CD14-positive monocyte (primary cell): ENCODE measurements at regions not wholly inside any gene's neighbourhood (a gene's known extent, or its start where the extent isn't known, plus 50 kb on each side); places are given as distances from the start of the nearest gene placed in this dataset.

ENCODE experiments used
- DNase-seq, 3 donors: peaks; one replicate each; pipeline ENCODE4 v3.0.0-alpha.2; 2011 to 2022
- H2AFZ ChIP-seq: 2 replicates; pipeline ENCODE4 v1.6.0; 2012; ENCODE audit warnings: mild to moderate bottlenecking, low read depth, low read length, inconsistent platforms; ENCODE audit not compliant: insufficient read depth, poor library complexity, severe bottlenecking
- H3K27ac ChIP-seq, 2 donors: 1 replicate in 1 of 2; 2 replicates in 1 of 2; pipeline ENCODE4 v1.5.1; 2012 to 2013; ENCODE audit warnings: low read length in 2 of 2, control low read depth in 1 of 2, inconsistent platforms in 1 of 2, low read depth in 1 of 2, mild to moderate bottlenecking in 1 of 2
- H3K27me3 ChIP-seq, 2 donors: one replicate each; pipeline versions ENCODE4 v1.6.0 to v1.6.1; 2011 to 2013; ENCODE audit warnings: low read length in 2 of 2; ENCODE audit not compliant: control insufficient read depth in 2 of 2, insufficient read depth in 2 of 2
- H3K36me3 ChIP-seq, 2 donors: replicated peaks in 1 of 2; 1 replicate in 1 of 2; 2 replicates in 1 of 2; pipeline versions ENCODE4 v1.5.1 to v1.6.1; 2012 to 2013; ENCODE audit warnings: low read length in 2 of 2, control low read depth in 1 of 2, inconsistent platforms in 1 of 2, mild to moderate bottlenecking in 1 of 2; ENCODE audit not compliant: insufficient read depth in 2 of 2, control insufficient read depth in 1 of 2
- H3K4me1 ChIP-seq, 2 donors: 1 replicate in 1 of 2; 2 replicates in 1 of 2; pipeline versions ENCODE4 v1.5.1 to v1.6.1; 2012 to 2013; ENCODE audit warnings: low read length in 2 of 2, control low read depth in 1 of 2, inconsistent platforms in 1 of 2, mild to moderate bottlenecking in 1 of 2, moderate library complexity in 1 of 2; ENCODE audit not compliant: insufficient read depth in 2 of 2, control insufficient read depth in 1 of 2
- H3K4me2 ChIP-seq: replicated peaks from 2 replicates; pipeline ENCODE3; 2012; ENCODE audit warnings: low read length, moderate library complexity, mild to moderate bottlenecking; ENCODE audit not compliant: poor library complexity, severe bottlenecking; ENCODE audit errors: extremely low read depth
- H3K4me3 ChIP-seq, 3 experiments: fragments of 200-600 bp in 1 of 3; sonication (generic) in 1 of 3; replicated peaks in 1 of 3; 1 replicate in 2 of 3; 2 replicates in 1 of 3; pipeline ENCODE4 v1.5.1; 2011 to 2013; ENCODE audit warnings: low read length in 3 of 3, mild to moderate bottlenecking in 3 of 3, control low read depth in 2 of 3, low read depth in 2 of 3, inconsistent platforms in 1 of 3, moderate library complexity in 1 of 3
- H3K79me2 ChIP-seq: 2 replicates; pipeline ENCODE4 v1.6.0; 2012; ENCODE audit warnings: mild to moderate bottlenecking, control low read depth, inconsistent platforms, low read length, moderate library complexity; ENCODE audit not compliant: insufficient read depth
- H3K9ac ChIP-seq: 2 replicates; pipeline ENCODE4 v1.6.0; 2017; ENCODE audit warnings: low read length, mild to moderate bottlenecking; ENCODE audit not compliant: insufficient read depth, poor library complexity, severe bottlenecking
- H3K9me3 ChIP-seq, 2 donors: replicated peaks in 1 of 2; 1 replicate in 1 of 2; 2 replicates in 1 of 2; pipeline versions ENCODE4 v1.5.1 to v1.6.1; 2012 to 2013; ENCODE audit warnings: low read length in 2 of 2, control low read depth in 1 of 2; ENCODE audit not compliant: control insufficient read depth in 1 of 2, insufficient read depth in 1 of 2
- H4K20me1 ChIP-seq: 2 replicates; pipeline ENCODE4 v1.6.0; 2012; ENCODE audit warnings: mild to moderate bottlenecking, low read length, control low read depth, moderate library complexity; ENCODE audit not compliant: insufficient read depth
- H3K27ac Mint-ChIP-seq, 7 donors: one replicate each; pipeline ENCODE4 v1.8.0; 2020; ENCODE audit warnings: mild to moderate bottlenecking in 7 of 7, mixed read lengths in 7 of 7, moderate library complexity in 6 of 7, inconsistent platforms in 2 of 7
- H3K27me3 Mint-ChIP-seq, 3 donors: one replicate each; pipeline ENCODE4 v1.8.0; 2021 to 2022; ENCODE audit warnings: low read depth in 3 of 3, mild to moderate bottlenecking in 3 of 3, mixed read lengths in 3 of 3, moderate library complexity in 3 of 3, inconsistent platforms in 1 of 3
- H3K36me3 Mint-ChIP-seq, 2 donors: one replicate each; pipeline ENCODE4 v1.8.0; 2020; ENCODE audit warnings: mixed read lengths in 2 of 2, inconsistent platforms in 1 of 2, mild to moderate bottlenecking in 1 of 2
- H3K4me1 Mint-ChIP-seq: one replicate; pipeline ENCODE4 v1.8.0; 2020; ENCODE audit warnings: mild to moderate bottlenecking, mixed read lengths
- H3K4me3 Mint-ChIP-seq, 2 donors: one replicate each; pipeline ENCODE4 v1.8.0; 2020; ENCODE audit warnings: mild to moderate bottlenecking in 2 of 2, mixed read lengths in 2 of 2, moderate library complexity in 1 of 2
- H3K9me3 Mint-ChIP-seq, 7 donors: one replicate each; pipeline ENCODE4 v1.8.0; 2020 to 2022; ENCODE audit warnings: mixed read lengths in 7 of 7, mild to moderate bottlenecking in 6 of 7, moderate library complexity in 6 of 7, inconsistent platforms in 2 of 7
- CTCF ChIP-seq: fragments of 200-600 bp; IDR thresholded peaks from one replicate; pipeline ENCODE4 v1.8.0; 2022; ENCODE audit warnings: antibody characterized with exemption, mild to moderate bottlenecking
- WGBS: methylation state at CpG from one replicate; pipeline ENCODE4 v1.1.5; 2013; ENCODE audit warnings: missing lambda C conversion rate; ENCODE audit not compliant: insufficient coverage; 5-methylcytosine and 5-hydroxymethylcytosine counted together
- intact Hi-C, 2 donors: fragments of 100-400 bp; cut with micrococcal nuclease; formaldehyde crosslinking; loops; one replicate each; pipeline versions ENCODE4 v1.15.0 to v1.15.1; 2023

GRCh38 chr5:87898574-87898973 lies 370.1 kb downstream of the TMEM161B start:
- no peaks in the 10 kb centered on the region for H3K4me1 Mint-ChIP-seq
- no peak for DNase-seq
- no peak overlapping the region for H3K27ac ChIP-seq
- H3K27me3 ChIP-seq = no peaks in the 10 kb centered on the region
- no peaks in the 10 kb centered on the region for H4K20me1 ChIP-seq
- no peaks in the 10 kb centered on the region for H3K4me1 ChIP-seq
- peaks cover 0 to 8% (median 1%) of the 10 kb centered on the region in 7 donors for H3K9me3 Mint-ChIP-seq
- no peaks in the 10 kb centered on the region for H3K9me3 ChIP-seq
- 88% methylated on average over 4 of the region's 6 CpGs for WGBS
- no peak for TF ChIP-seq CTCF
- H3K79me2 ChIP-seq = no peaks in the 10 kb centered on the region
- H3K9ac ChIP-seq = no peak overlapping the region
- H3K4me3 ChIP-seq = no peak overlapping the region
- no peak overlapping the region for H2AFZ ChIP-seq
- H3K27ac Mint-ChIP-seq = no peak overlapping the region
- H3K36me3 ChIP-seq = no peaks in the 10 kb centered on the region
- H3K4me3 Mint-ChIP-seq = no peak overlapping the region
- H3K36me3 Mint-ChIP-seq = no peaks in the 10 kb centered on the region
- no peak overlapping the region for H3K4me2 ChIP-seq
- intact Hi-C loops = no loop called here
- peaks cover 0 to 3% (median 2%) of the 10 kb centered on the region in 3 donors for H3K27me3 Mint-ChIP-seq

GRCh38 chr5:87888139-87888538 lies 380.5 kb downstream of the TMEM161B start:
- Mint-ChIP-seq H3K27me3 (no peaks in the 10 kb centered on the region), H3K4me3 (no peak overlapping the region)
- no peak overlapping the region for H3K4me2 ChIP-seq

More at GRCh38 chr5:87888139-87888538, 380.5 kb downstream of the TMEM161B start:
- no peak overlapping the region for H3K27ac Mint-ChIP-seq
- peaks cover 0 to 6% (median 2%) of the 10 kb centered on the region in 7 donors for H3K9me3 Mint-ChIP-seq
- no peak for TF ChIP-seq CTCF
- DNase-seq = no peak
- no peak overlapping the region for H3K9ac ChIP-seq
- intact Hi-C loops = no loop called here
- no peak overlapping the region for H3K4me3 ChIP-seq
- H3K27ac ChIP-seq = no peak overlapping the region
- WGBS = no CpG with 5 or more reads among the region's 2 CpGs
- no peak overlapping the region for H2AFZ ChIP-seq
- H3K9me3 ChIP-seq = no peaks in the 10 kb centered on the region
- no peaks in the 10 kb centered on the region for H4K20me1 ChIP-seq
- H3K4me1 ChIP-seq = no peaks in the 10 kb centered on the region
- no peaks in the 10 kb centered on the region for H3K36me3 ChIP-seq
- H3K36me3 Mint-ChIP-seq = no peaks in the 10 kb centered on the region
- no peaks in the 10 kb centered on the region for H3K79me2 ChIP-seq
- H3K4me1 Mint-ChIP-seq = no peaks in the 10 kb centered on the region
- H3K27me3 ChIP-seq = no peaks in the 10 kb centered on the region
